ENCODE measurements at regions not wholly inside any gene's neighbourhood (a gene's known extent, or its start where the extent isn't known, plus 50 kb on each side); places are given as distances from the start of the nearest gene placed in this dataset.

DNA sequence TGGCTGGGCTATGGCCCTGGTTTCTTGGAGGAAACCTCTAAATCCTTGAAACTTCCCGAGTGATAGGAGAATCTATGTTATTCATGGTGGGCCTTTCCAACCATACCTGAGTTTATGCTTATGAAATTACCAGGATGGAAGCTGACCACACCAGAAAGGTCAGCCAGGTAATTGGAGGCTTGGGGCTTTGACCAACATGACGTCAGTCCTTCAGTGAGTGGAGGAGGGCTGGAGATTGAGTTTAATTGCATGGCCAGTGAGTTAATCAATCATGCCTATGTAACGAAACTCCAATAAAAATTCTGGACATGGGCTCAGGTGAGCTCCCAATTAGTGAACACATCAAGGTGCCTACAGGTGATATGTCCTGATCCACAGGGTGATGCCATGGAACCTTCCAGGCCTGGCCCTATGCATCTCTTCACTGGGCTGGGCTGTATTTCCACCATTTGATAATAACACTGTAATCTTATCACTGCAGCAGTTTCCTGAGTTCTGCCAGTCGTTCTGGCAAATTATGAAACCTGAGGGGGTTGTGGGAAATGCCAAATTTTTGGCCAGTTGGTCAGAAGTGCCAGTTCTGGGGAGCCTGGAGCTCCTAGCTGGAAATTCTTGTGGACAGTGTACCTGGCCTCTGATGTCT lies 106.5 kb downstream of the CDH26 start:
- Mint-ChIP-seq H3K9me3 (peaks cover 6% of the 10 kb centered on the region), H3K27ac (no peak overlapping the region), H3K36me3 (peaks cover 5% of the 10 kb centered on the region), H3K4me1 (peaks cover 23% of the 10 kb centered on the region), H3K4me3 (no peak overlapping the region), H3K27me3 (no peaks in the 10 kb centered on the region)
- no peak for DNase-seq
- CTCF ChIA-PET = no interaction called here

DNA sequence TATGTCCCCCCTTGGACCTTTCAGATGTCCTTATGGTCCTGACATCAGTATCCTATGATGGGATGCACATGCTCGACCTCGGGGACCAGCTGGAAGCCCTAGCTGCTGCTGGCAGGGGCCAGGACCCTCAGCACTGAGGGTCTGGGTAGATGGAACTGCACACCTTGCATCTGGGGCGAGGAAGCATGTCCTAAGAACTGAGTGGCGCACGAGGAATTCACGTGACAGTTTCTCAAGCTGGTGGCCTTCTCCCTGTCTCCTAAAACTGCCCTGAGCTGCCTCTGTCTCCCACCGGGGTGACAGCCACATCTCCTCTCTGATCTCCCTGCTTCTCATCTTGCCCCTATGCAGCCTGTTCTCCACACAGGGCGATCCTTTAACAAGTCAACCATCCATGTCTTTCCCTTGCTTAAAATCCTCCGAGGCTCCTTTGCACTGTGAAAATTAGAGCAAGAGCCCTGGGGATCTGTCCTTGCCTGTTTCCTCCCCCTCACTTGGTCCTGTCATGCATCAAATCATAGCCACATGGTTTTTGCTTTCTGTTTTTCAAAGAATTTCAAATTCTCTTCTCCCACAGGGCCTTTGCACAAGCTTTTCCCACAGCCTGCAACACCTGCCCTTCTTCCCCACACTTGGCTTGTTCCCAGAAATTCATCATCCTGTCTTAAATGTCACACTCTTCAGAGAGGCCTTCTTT lies 107.7 kb downstream of the CDH26 start:
- no peak overlapping the region for H3K4me3 Mint-ChIP-seq
- peaks cover 3% of the 10 kb centered on the region for H3K36me3 Mint-ChIP-seq
- H3K27ac Mint-ChIP-seq = no peak overlapping the region
- no peaks in the 10 kb centered on the region for H3K27me3 Mint-ChIP-seq
- DNase-seq = no peak
- peaks cover 23% of the 10 kb centered on the region for H3K4me1 Mint-ChIP-seq
- CTCF ChIA-PET = no interaction called here
- peaks cover 6% of the 10 kb centered on the region for H3K9me3 Mint-ChIP-seq

DNA sequence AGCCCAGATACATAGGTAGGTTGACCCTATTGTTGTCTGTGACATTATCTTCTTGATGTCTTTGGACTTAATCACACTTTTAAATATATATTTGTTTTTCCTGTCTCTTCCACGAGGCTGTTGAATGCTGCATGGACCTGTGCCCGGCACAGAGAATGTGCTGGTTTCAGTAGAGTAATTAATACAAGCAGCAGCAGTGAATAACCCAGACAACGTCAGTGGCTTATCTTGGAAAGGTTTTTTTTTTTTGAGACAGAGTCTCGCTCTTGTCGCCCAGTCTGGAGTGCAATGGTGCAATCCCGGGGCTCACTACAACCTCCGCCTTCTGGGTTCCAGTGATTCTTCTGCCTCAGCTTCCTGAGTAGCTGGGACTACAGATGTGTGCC lies 108.2 kb downstream of the CDH26 start:
- peaks cover 23% of the 10 kb centered on the region for H3K4me1 Mint-ChIP-seq
- no peak for DNase-seq

DNA sequence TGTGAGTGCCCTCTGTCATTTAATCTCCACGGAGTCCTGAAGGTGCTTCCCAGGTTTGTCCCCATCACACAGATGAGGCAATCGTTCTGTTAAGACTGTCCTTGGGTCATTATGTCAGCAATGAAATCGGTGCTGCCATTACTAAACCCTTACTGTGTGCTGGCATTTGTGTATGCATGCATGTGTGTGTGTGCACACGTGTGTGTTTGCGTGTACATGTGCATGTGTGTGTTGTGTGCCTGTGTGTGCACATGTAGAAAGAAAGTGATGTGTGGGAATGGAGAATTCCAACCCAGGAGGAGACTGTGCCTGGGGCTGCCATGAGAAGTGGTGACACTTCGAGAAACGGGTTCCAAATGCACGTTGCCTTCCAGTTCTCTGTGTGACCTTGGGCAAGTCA lies 110.3 kb downstream of the CDH26 start:
- CTCF ChIA-PET = no interaction called here
- no peak for DNase-seq
- H3K4me1 Mint-ChIP-seq = peaks cover 12% of the 10 kb centered on the region
- H3K4me3 Mint-ChIP-seq = no peak overlapping the region
- H3K27me3 Mint-ChIP-seq = no peaks in the 10 kb centered on the region
- peaks cover 7% of the 10 kb centered on the region for H3K9me3 Mint-ChIP-seq
- peaks cover 3% of the 10 kb centered on the region for H3K36me3 Mint-ChIP-seq
- H3K27ac Mint-ChIP-seq = no peak overlapping the region

More for the DNA sequence above, 108.2 kb downstream of the CDH26 start:
- peaks cover 6% of the 10 kb centered on the region for H3K9me3 Mint-ChIP-seq
- H3K36me3 Mint-ChIP-seq = peaks cover 3% of the 10 kb centered on the region
- no peak overlapping the region for H3K27ac Mint-ChIP-seq
- H3K27me3 Mint-ChIP-seq = no peaks in the 10 kb centered on the region
- H3K4me3 Mint-ChIP-seq = no peak overlapping the region
- CTCF ChIA-PET = no interaction called here

DNA sequence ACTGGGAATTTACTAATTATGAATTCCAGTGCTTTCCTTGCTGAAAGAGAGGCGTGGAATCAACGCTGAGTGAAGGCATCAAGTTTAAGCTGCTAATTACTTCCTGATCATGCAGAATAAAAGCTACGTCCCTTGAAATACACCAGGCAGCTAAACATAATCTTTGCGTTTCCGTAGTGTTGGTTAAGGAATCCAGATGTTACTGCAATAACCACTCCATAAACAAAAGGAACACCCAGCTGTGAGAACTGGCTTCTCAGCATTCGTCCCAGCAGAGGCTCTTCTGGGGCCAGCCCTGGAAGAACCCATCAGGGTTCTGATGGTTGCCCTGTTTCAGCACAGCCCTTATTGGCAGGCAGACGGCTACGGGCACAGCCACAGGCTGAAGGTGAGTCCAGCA lies 111.4 kb downstream of the CDH26 start:
- peaks cover under 1% of the 10 kb centered on the region for H3K4me1 Mint-ChIP-seq
- no peak overlapping the region for H3K27ac Mint-ChIP-seq
- H3K27me3 Mint-ChIP-seq = no peaks in the 10 kb centered on the region
- peaks cover 5% of the 10 kb centered on the region for H3K9me3 Mint-ChIP-seq
- no peaks in the 10 kb centered on the region for H3K36me3 Mint-ChIP-seq
- no peak for DNase-seq
- CTCF ChIA-PET = no interaction called here
- no peak overlapping the region for H3K4me3 Mint-ChIP-seq

DNA sequence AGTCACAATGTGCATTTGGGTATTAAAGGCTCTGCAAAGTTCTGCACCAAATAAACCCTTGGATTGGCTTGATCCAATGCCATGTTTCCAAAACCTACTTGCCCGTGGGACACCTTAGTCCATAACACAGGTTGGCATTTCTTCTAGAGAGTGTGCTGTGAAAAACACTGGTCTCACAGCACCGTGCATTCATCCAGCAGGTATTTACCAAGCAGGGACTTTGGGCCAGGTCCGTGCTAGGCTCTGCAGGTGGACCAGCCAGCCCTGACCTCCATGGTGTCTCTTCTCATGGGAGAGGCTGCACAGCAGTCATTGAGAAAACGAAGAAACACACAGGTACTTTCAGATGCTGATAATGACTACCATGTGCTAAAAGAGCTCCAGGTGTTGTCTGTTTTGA lies 112.6 kb downstream of the CDH26 start:
- CTCF ChIA-PET = no interaction called here

DNA sequence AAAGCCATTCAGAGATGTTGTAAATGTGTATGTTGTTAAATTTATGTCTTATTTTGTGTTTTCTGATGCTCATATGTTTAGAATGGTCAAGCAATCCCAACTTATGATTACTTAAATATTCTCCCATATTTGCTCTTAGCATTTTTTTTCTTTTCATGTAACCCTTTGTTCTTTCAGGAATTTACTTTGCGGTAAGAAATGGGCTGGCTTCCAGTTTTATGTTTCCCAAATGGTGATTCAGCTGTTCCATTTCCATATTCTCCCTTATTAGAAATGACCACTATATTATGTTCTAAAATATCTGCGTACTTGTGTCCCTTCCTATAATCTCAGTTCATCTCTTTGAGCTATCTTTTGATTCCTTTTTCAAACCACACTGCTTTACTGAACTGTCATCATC lies 113.7 kb downstream of the CDH26 start:
- DNase-seq = no peak
- Mint-ChIP-seq H3K36me3 (no peaks in the 10 kb centered on the region), H3K4me3 (no peak overlapping the region), H3K9me3 (peaks cover 1% of the 10 kb centered on the region), H3K4me1 (no peaks in the 10 kb centered on the region), H3K27ac (no peak overlapping the region), H3K27me3 (no peaks in the 10 kb centered on the region)
- CTCF ChIA-PET = no interaction called here

More for the DNA sequence above, 112.6 kb downstream of the CDH26 start:
- no peak for DNase-seq
- H3K27me3 Mint-ChIP-seq = no peaks in the 10 kb centered on the region
- no peaks in the 10 kb centered on the region for H3K36me3 Mint-ChIP-seq
- H3K9me3 Mint-ChIP-seq = peaks cover 5% of the 10 kb centered on the region
- H3K4me3 Mint-ChIP-seq = no peak overlapping the region
- H3K27ac Mint-ChIP-seq = no peak overlapping the region
- no peaks in the 10 kb centered on the region for H3K4me1 Mint-ChIP-seq

DNA sequence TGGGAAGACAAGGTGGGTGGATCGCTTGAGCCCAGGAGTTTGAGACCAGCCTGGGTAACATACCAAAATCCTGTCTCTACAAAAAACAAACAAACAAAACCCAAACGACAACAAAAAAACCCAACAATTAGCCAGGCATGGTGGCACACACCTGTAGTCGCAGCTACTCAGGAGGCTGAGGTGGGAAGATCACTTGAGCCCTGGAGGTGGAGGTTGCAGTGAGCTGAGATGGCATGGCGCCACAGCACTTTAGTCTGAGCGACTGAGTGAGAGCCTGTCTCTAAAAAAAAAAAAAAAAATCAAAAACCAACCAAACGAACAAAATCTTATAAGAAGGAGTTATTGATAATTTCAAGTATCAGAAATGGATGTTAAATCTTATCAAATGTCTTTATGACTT lies 114.9 kb downstream of the CDH26 start:
- Mint-ChIP-seq H3K4me3 (no peak overlapping the region), H3K36me3 (no peaks in the 10 kb centered on the region), H3K27ac (no peak overlapping the region), H3K9me3 (peaks cover 1% of the 10 kb centered on the region), H3K4me1 (no peaks in the 10 kb centered on the region), H3K27me3 (no peaks in the 10 kb centered on the region)
- CTCF ChIA-PET = no interaction called here
- no peak for DNase-seq

DNA sequence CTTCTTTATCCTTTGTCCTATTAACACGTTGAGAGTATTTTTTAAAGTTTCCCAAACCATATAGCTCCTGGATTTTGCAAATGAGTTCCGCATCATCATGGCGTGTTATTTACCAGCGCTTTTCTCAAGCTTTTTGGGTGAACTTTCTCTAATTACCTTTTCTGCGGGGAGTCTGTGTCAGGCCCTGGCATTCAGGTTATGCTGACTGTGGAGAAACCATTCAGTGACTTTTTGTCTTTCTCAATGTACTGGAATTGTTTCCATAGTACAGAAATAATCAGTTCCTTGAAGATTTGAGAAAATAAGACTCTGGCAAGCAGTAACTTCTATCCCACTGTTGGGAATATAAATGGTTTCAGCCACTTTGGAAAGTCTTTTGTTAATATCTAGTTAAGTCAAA lies 115.3 kb downstream of the CDH26 start:
- DNase-seq = no peak
- CTCF ChIA-PET = no interaction called here
- no peak overlapping the region for H3K4me3 Mint-ChIP-seq
- no peaks in the 10 kb centered on the region for H3K4me1 Mint-ChIP-seq
- H3K36me3 Mint-ChIP-seq = no peaks in the 10 kb centered on the region
- peaks cover 1% of the 10 kb centered on the region for H3K9me3 Mint-ChIP-seq
- no peak overlapping the region for H3K27ac Mint-ChIP-seq
- no peaks in the 10 kb centered on the region for H3K27me3 Mint-ChIP-seq

DNA sequence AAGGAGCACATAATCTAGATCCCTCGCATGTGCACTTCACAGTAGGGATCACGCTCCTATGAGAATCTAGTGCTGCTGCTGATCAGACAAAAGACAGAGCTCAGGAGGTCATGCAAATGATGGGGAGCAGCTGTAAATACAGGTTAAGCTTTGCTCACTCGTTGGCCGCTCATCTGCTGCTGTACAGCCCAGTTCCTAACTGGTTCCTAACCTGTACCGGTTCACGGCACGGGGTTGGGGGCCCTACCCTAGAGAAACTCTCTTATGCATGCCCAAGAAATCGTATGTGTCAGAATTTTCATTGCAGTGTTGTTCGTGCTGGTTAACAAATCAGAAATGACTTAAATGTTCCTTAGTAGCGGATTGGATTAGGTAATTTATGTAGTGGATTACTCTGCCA lies 116.1 kb downstream of the CDH26 start:
- CTCF ChIA-PET = no interaction called here
- no peaks in the 10 kb centered on the region for H3K27me3 Mint-ChIP-seq
- H3K4me1 Mint-ChIP-seq = no peaks in the 10 kb centered on the region
- H3K36me3 Mint-ChIP-seq = no peaks in the 10 kb centered on the region
- DNase-seq = no peak
- H3K27ac Mint-ChIP-seq = no peak overlapping the region
- H3K9me3 Mint-ChIP-seq = peaks cover 1% of the 10 kb centered on the region
- H3K4me3 Mint-ChIP-seq = no peak overlapping the region

DNA sequence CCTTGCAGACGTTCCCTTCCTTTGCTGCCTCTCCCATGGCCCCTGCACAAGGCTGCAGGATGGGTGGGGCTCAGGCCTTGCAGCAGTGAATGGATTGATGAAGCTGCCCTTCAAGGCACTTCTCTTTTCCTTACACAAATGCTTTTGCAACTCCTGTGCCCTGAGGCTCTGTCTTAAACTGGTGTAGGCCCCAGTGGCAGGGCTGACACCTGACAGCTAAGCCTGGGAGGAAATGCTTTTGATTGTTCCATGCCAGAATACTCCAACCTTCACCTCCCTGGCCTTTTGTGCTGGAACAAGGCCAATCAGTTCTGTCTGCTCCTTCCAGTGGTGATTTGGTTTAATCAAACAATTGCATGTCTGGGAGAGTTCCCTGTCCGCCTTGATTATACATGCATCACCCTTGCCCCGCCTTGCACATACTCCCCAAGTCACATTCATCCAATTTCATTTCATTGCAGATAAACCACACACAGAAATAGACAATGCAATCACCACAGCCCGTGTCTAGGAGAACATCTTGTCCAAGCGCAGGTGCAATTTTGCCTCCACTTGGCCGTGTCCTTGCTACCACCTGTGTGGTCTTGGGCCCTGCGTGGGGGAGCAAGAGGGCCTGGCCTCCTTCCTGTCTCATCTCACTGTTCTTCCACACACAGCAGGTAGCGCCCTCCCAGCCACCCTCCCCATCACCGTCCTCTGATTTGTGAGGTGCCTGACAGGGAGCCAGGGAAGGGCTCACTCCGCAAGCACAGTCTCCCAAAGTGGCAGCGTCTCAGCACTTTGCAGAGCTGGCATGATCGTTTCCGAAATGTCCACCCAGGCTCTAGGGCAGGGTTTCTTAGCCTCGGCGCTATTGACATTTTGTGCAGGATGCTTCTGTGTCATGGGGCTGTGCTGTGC lies 120.4 kb downstream of the CDH26 start:
- DNase-seq = no peak
- H3K27me3 Mint-ChIP-seq = no peaks in the 10 kb centered on the region
- H3K36me3 Mint-ChIP-seq = no peaks in the 10 kb centered on the region
- H3K9me3 Mint-ChIP-seq = no peaks in the 10 kb centered on the region
- no peaks in the 10 kb centered on the region for H3K4me1 Mint-ChIP-seq
- CTCF ChIA-PET = no interaction called here
- no peak overlapping the region for H3K4me3 Mint-ChIP-seq
- H3K27ac Mint-ChIP-seq = no peak overlapping the region

DNA sequence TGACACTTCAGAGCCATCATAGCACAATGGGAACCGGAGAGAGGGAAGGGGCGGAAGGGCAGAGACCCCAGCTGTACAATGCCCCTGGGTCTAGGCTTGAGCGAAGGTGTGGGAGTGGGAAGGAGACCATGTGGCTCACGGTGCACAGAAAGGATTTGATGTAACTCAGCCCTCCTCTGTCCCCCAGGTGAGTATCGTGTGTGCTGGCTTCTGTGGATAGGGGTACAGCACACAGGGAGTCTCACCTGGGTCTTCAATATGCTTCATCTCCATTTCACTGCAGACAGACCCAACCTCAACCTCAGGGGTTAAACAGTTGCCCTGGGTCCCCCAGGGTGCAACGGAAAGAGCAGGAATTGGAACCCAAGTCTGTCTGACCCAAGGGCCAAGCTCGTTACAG lies 122.2 kb downstream of the CDH26 start:
- no peak overlapping the region for H3K4me3 Mint-ChIP-seq
- no peak for DNase-seq
- H3K27ac Mint-ChIP-seq = no peak overlapping the region
- peaks cover 10% of the 10 kb centered on the region for H3K27me3 Mint-ChIP-seq
- H3K36me3 Mint-ChIP-seq = no peaks in the 10 kb centered on the region
- CTCF ChIA-PET = no interaction called here
- no peaks in the 10 kb centered on the region for H3K9me3 Mint-ChIP-seq
- H3K4me1 Mint-ChIP-seq = no peaks in the 10 kb centered on the region

DNA sequence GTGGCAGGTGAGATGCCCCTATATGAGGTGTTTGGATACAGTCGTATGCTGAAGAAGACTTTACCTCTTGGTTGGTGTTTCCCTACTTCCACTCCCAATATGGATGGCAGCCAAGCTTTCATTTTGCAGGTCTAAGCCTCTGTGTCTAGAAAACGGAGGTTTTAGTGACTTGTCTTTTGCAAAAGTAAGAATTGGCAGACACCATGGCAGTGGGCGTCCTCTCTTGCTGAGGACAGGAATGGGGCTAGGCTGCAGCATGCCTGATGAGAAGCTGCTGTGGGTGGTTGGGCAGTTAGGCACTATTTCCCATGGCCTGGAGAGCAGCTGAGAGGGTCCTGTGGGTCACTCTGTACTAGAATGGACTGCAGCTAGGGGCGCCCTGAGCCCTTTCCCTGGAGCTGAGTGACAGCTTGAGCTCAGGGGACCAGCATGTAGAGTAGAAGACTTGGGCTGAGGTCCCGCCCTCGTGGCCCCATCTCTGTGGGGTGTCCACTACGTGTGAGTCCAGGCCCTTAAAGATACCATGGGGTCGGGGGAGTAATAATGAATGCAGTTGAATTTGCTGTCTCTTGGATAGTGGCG lies 127.4 kb downstream of the CDH26 start:
- H3K36me3 Mint-ChIP-seq = no peaks in the 10 kb centered on the region
- CTCF ChIA-PET = no interaction called here
- no peak overlapping the region for H3K27ac Mint-ChIP-seq
- no peak overlapping the region for H3K4me3 Mint-ChIP-seq
- H3K4me1 Mint-ChIP-seq = peaks cover 9% of the 10 kb centered on the region
- no peaks in the 10 kb centered on the region for H3K9me3 Mint-ChIP-seq
- H3K27me3 Mint-ChIP-seq = peaks cover 58% of the 10 kb centered on the region
- no peak for DNase-seq

DNA sequence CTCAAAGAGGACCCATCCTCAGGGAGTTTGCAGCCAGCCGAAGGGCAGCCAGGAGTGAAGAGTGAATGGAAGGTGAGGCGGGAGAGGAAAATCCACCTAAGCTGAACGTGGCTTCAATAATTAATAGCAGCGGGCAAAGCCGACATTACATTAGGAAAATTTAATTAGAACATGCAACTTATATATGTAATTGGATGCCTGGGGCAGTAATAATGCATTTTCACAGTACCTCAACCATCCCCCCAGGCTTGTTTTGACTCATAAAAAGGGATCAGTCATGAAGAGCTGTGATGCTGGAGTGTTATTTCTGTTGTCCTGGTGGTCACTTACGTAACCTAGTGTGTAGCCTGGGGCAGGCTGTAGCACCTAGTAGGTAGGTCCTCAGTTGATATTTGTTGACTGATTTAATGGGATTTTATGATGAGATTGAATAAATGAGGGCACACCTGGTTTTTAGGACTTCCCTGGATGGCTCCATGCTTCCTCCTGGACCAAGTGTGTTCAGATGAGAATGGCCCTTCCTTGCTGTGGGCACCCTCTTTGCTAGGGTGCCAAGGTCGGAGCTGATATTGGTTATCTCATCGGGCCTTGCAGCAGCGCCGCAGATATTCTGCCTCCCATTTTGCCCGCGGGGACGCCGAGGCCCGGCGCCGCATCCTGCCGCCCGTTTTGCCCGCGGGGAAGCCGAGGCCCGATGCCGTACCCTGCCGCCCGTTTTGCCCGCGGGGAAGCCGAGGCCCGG lies 128.8 kb downstream of the CDH26 start:
- H3K9me3 Mint-ChIP-seq = no peaks in the 10 kb centered on the region
- peaks cover 9% of the 10 kb centered on the region for H3K4me1 Mint-ChIP-seq
- H3K27me3 Mint-ChIP-seq = peaks cover 58% of the 10 kb centered on the region
- H3K36me3 Mint-ChIP-seq = no peaks in the 10 kb centered on the region
- H3K4me3 Mint-ChIP-seq = no peak overlapping the region
- no peak for DNase-seq
- H3K27ac Mint-ChIP-seq = no peak overlapping the region
- CTCF ChIA-PET = no interaction called here

Measured in activated naive CD4-positive, alpha-beta T cell treated with anti-CD3 and anti-CD28 coated beads, Interleukin-2, amount 10 ng/mL, durations not matched to agents 7 days and 5 days (primary cell).